ENCODE measurements at regions not wholly inside any gene's neighbourhood (a gene's known extent, or its start where the extent isn't known, plus 50 kb on each side); places are given as distances from the start of the nearest gene placed in this dataset.

GRCh38 chr12:24281341-24281740 lies 331.9 kb upstream of the SOX5 start:
- no peak for TF ChIP-seq CTCF (conservative IDR thresholded peaks at IDR 0.05; ENCODE audit: low read depth, low read length)
- TF ChIP-seq EZH2phosphoT487 (IDR thresholded peaks at IDR 0.05; ENCODE audit: borderline replicate concordance, low read length): no peak
- no peak for TF ChIP-seq EZH2 (IDR thresholded peaks at IDR 0.05; ENCODE audit: low read length, unreplicated experiment)

Measured in PC-3 (cell line).